T-helper 1 cell treated with Interleukin-12 subunit alpha and Interleukin-12 subunit beta and Interleukin-4 antibody, amounts not matched to agents 30 ng/mL and 1 ng/mL, for 36 hours (primary cell): ENCODE measurements at regions not wholly inside any gene's neighbourhood (a gene's known extent, or its start where the extent isn't known, plus 50 kb on each side); places are given as distances from the start of the nearest gene placed in this dataset.
"Not testable (repeated sequence)": the region's sequence is repeated elsewhere in the genome, so short reads cannot be mapped to it uniquely, and the experiment has no call there.

ENCODE experiments used
- intact Hi-C: fragments of 100-400 bp; cut with micrococcal nuclease; formaldehyde crosslinking; loops from one replicate; pipeline ENCODE4 v1.15.1; 2024

GRCh38 chr6:144795022-144795421, 509.9 kb downstream of the UTRN start:
- intact Hi-C loops, result not testable (repeated sequence)

- intact Hi-C loops, result no loop called here
These were observed 510.9 kb downstream of the UTRN start for GRCh38 chr6:144796070-144796469.

DNA sequence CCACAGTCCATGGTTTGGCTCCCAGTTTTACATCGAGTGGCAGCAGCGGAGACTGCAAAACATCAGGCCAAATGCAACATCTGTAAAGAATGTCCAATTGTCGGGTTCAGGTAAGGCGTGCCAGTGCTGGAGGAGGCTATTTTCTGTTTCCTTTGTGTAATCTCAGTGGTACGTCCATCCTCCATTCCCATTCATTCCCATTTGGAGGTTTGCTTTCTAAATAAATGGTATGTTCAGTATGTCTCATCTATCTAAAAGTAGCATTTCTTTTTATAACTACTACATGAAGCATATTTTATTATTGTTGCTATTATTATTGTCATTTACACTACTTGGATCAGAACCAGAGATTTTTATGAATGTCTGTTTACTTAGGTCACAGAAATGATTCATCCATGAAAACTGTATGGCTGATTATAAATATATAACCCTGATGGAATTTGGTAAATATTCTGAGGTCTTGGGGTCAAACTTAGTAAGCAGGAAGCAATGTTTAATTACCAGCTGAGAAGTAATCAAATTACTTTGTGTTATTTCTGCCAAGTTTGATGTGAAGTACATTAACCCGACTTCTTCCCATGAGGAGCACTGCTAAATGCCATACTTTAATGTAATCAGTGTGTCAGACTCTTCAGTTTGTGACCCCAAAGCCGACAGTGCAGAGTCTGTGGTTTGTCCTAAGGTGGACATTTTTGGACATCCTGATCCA, 512.9 kb downstream of the UTRN start:
- intact Hi-C loops, result no loop called here

- intact Hi-C loops, result no loop called here
These were observed 519.2 kb downstream of the UTRN start for GRCh38 chr6:144804246-144804790.

GRCh38 chr6:144805049-144805448, 519.9 kb downstream of the UTRN start:
- intact Hi-C loops, result no loop called here

DNA sequence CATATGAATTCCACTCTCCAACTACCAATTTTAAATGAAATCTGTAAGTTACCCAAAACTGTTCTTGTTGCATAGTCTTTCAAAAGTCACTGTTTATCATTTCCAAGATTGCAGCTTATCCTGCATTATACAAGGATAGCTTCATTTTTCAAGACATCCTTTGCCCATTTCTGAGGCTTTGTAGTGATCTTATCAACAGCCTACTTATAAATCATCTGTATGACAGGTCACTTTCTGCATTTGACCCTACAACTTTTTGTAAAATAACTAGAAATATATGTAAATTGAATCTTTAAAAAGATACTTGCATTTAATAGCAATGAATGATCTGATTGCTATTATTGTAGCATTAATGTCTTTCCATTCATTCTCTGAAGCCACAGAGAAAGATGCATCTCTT, 521.1 kb downstream of the UTRN start:
- intact Hi-C loops, result no loop called here

DNA sequence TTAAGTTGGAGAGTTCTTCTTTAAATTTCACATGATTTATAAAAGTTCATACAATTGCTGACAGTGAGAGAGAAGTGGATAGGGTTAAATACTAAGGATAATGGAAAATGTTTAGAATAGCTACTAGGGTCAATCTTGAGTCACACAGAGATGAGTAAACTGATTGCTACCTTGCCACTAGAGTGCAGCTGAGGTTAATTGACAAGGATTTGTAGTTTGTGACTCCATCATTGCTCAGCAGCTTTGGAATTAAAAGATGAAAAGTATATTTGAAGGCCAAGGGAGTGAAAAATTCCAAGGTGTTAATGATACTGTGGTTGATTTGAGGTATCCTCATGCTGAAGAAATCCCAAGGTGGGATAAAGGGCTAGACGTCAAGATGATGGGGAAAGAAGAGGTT, 524.0 kb downstream of the UTRN start:
- intact Hi-C loops, result no loop called here

DNA sequence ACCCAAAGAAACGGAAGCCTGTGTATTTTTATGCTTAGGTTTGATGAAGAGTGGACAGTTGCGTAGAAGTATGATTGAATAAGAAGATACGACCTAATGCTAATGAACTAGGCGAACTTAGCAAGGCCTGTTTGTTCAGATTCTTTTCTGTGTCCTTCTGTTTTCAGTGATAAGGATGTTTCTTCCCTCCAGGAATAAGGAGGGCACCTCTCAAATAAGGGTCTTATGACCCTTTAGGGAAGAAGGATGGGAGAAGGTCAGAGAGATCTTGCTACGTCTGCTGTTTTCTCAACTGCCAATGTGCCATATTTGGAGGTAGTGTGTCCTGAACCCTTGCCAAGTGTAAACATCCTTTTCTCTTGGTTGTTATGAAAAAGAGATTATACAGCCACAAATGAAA, 524.8 kb downstream of the UTRN start:
- intact Hi-C loops, result no loop called here

- intact Hi-C loops, result no loop called here
These were observed 526.0 kb downstream of the UTRN start for GRCh38 chr6:144811140-144811539.

DNA sequence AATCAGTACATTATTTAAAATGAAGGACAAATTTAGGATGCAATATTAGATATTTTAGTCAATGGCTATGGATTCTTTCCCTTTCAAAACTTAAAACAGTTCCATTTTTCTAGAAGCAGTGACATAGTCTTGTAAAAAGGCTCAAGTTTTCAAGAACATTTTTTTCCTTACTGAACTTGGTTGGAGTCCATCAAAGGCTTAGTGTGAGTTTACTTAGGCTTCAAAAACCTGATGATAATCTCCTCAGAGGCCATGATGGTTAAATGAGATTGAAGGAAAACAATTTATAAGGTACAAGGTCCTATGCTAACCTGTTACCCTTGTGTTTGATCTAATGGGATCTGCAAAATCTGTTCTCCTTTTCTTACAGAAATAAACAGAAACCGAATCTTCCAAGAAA, 531.8 kb downstream of the UTRN start:
- intact Hi-C loops, result no loop called here

DNA sequence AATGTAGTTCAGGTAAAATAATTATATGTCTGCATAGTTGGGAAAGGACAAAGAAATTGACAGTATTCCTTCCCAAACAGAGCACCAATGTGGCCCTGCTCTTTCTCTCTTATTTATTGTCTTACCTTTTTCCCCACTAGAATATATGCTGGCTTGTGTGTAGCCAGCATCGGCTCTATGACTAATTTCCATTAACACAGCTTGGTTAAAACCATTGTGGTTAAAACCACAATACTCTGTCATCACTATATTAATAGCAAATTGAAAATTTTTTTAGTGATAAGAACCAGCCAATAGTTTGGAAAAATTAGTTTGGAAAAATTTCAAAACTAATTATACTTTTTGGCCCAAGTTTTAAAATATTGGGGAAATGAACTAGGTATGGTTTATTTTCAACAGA, 535.1 kb downstream of the UTRN start:
- intact Hi-C loops, result no loop called here

DNA sequence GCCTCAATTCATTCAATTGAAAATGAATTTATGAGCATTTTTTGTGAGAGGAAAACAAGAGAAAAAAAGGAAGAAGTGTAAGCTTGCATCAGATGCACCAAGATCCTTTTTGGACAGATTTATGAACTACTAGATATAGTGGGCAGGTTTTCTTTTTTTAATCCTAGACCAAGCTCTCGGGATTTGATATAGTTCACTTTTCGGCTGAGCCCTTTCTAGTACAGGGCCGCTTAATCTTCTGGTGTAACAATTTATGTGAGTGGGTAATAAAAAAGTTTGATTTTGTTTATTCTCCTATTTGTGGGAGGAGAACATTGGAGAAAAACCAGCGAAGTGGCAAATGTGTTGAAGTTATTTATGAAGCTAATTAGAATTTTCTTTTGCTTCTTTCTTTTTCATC, 538.0 kb downstream of the UTRN start:
- intact Hi-C loops, result no loop called here

- intact Hi-C loops, result no loop called here
These were observed 538.9 kb downstream of the UTRN start for GRCh38 chr6:144824018-144824417.

DNA sequence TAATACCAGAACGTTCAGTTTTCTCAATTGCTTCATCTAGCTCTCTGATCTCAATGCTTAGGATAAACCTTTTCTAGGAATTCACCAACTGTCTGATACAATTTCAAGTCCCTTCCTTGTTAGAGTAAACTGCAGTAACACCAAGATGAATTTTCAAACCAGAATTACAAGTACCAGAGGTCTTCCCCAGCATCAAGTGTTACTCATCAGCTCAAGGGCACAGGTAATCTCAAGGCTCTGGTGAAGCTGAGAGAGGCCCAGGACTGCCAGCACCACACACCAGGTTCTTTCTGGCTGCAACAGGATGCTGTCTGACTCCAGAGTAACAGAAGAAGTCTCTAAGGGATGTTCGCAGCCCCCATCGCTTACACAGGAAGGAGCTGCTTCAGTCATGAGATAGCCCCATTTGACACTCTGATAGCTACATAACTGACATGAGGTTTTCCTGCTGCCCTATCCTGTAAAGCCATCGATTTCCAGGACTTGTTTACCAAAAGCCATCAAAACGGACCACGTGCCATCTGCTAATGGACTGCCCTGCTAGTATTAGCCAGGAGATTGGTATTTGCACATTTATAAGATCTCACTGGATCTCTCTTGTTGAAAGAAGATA, 549.4 kb downstream of the UTRN start:
- intact Hi-C loops, result no loop called here

DNA sequence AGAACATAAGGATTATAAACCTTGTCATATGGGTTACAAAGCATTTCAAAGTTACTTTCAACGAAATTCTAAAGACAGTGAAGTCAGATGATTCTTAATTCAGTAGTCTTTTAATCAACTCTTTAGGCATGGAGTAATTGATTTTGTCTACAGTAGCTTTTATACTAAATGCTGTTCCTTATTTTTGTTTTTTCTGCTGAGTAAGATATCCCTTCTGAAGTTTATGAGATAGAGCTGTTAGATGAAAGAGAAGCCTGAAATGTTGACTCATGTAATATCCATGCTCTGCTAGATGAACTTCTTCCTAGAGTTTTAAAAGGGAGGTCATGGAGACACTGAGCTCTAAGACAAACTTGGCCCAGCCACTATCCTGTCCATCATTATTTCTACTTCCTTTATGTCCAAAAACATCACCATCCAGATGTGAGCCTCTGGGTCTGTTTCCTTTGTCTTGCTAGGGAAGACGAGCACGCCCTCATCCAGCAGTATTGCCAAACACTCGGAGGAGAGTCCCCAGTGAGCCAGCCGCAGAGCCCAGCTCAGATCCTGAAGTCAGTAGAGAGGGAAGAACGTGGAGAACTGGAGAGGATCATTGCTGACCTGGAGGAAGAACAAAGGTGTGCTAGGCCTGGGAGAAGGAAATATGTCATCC, 550.3 kb downstream of the UTRN start:
- intact Hi-C loops, result no loop called here

- intact Hi-C loops, result loop anchor here (5.0 kb wide), 1 partner anchor 258 kb away; no protein-coding TSS in a partner anchor
These were observed 555.5 kb downstream of the UTRN start for GRCh38 chr6:144840619-144841018.

- intact Hi-C loops, result loop anchor here (5.0 kb wide), 1 partner anchor 261 kb away; no protein-coding TSS in a partner anchor
These were observed 558.6 kb downstream of the UTRN start for GRCh38 chr6:144843701-144844100.

DNA sequence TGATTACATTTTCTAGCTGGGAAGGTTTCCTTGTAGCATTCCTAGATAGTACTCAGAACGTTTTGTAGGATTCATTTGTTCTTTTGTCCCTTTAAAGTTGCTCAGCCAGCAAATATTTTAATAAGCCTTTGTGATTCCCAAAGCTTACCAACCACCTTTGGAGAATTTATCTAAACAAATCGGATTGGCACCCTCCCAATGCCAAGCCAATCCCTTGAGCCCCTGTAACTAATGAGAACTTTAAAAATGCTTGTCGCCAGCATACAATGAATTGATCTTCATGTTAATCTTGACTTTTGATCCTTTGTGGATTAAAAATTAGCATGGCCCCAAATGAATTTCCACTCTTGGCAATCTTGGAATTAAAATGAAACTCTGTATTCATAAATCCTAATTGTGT, 559.5 kb downstream of the UTRN start:
- intact Hi-C loops, result loop anchor here (5.0 kb wide), 1 partner anchor 262 kb away; no protein-coding TSS in a partner anchor

GRCh38 chr6:144845186-144845585, 560.1 kb downstream of the UTRN start:
- intact Hi-C loops, result no loop called here

DNA sequence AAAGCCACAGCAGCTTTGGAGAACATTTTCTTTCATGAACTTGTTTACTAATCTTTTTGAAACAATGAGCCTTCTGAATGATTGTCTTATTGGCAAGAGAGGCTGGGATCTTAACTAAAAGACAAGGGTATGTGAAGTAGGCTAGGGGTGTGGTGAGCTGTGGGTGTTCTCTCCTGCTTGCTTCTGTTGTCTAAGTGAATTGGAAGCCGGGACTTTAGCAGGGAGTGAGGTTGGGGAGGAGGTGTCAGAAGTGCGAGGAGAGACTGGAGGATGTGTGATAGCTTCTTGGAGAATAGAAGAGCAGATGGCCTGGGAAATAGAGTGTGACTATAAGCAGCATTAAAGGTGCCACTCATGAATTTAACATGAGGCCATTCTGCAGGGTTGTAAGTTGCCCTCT, 562.8 kb downstream of the UTRN start:
- intact Hi-C loops, result no loop called here

GRCh38 chr6:144849920-144850319, 564.8 kb downstream of the UTRN start:
- intact Hi-C loops, result no loop called here

DNA sequence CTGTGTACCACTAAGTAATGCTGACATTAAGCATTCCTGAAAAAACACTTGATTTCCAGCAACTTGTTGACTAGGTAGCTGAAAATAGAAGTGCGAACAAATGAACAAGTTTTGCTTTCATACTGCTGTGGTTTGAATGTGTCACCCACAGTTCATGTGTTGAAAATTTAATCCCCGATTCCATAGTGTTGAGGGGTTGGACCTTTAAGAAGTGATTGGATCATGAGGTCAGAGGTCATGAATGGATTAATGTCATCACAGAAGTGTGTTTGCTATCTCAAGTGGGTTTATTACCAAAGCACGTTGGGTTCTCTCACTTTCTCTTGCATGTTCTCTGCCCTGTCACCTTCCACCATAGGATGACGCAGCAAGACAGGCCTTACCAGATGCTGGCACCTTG, 568.5 kb downstream of the UTRN start:
- intact Hi-C loops, result no loop called here
